Psoas muscle (tissue), 7 donors: ENCODE measurements at regions not wholly inside any gene's neighbourhood (a gene's known extent, or its start where the extent isn't known, plus 50 kb on each side); places are given as distances from the start of the nearest gene placed in this dataset.

Experiments used
- ATAC-seq, 4 donors: fragments of 200-7000 bp; cut with Tn5 transposase; one replicate each; pipeline ENCODE4 v1.9.1; 2020; ENCODE audit warnings: moderate library complexity in 3 of 4, mild to moderate bottlenecking in 2 of 4
- DNase-seq, 2 donors: peaks; one replicate each; pipeline ENCODE4 v3.0.0-alpha.2; 2020
- H3K27ac ChIP-seq: fragments of 200-600 bp; one replicate; pipeline ENCODE4 v1.8.0; 2022
- H3K27me3 ChIP-seq, 3 donors: fragments of 200-600 bp in 1 of 3; one replicate each; pipeline versions ENCODE4 v1.6.1 to v1.8.0; 2013 to 2022; ENCODE audit warnings: low read length in 2 of 3, mild to moderate bottlenecking in 2 of 3, moderate library complexity in 1 of 3; ENCODE audit not compliant: insufficient read depth in 3 of 3
- H3K36me3 ChIP-seq, 2 donors: fragments of 200-600 bp in 1 of 2; one replicate each; pipeline versions ENCODE4 v1.6.1 to v1.8.0; 2013 to 2022; ENCODE audit warnings: low read depth in 1 of 2, mild to moderate bottlenecking in 1 of 2, moderate library complexity in 1 of 2; ENCODE audit not compliant: insufficient read depth in 1 of 2
- H3K4me1 ChIP-seq: fragments of 200-600 bp; one replicate; pipeline ENCODE4 v1.8.0; 2022
- H3K4me3 ChIP-seq: fragments of 200-600 bp; one replicate; pipeline ENCODE4 v1.8.0; 2022; ENCODE audit warnings: mild to moderate bottlenecking
- H3K9me3 ChIP-seq: fragments of 200-600 bp; one replicate; pipeline ENCODE4 v1.8.0; 2022
- WGBS, 3 donors: extraction: QIAGEN DNeasy Blood & Tissue Kit; methylation state at CpG; one replicate each; pipeline versions ENCODE4 v1.1.6 to v1.1.7; 2013; 5-methylcytosine and 5-hydroxymethylcytosine counted together
- intact Hi-C, 2 donors: fragments of 100-400 bp; cut with DNase I; formaldehyde crosslinking; loops; one replicate each; pipeline versions ENCODE4 v1.11.0 to v1.14.2; 2022
- TF ChIP-seq, protein P1 (sequence below): fragments of 200-600 bp; IDR thresholded peaks from one replicate; pipeline ENCODE4 v1.8.0; 2022; ENCODE audit warnings: antibody characterized with exemption
- donor health status: healthy with polysubstance abuse.
- donor health status: DM: no; HTN: no; CAD: no; lungs with moderate emphysema.
- donor health status: Bipolar disorder and iron deficiency.
- donor health status: healthy.
- donor health status: DM: yes; HTN: yes; CAD: no.
- donor health status: DM: no; HTN: no; CAD: no.
- donor health status: DM: yes; HTN: yes; CAD: no.

GRCh38 chr2:101524806-101525430 lies 50.0 kb upstream of the RFX8 start:
- Histone ChIP-seq H3K36me3 (no peaks in the 10 kb centered on the region), H3K27ac (peak overlapping the region; percentile 26), H3K4me1 (peaks cover 12% of the 10 kb centered on the region), H3K4me3 (no peak overlapping the region), H3K9me3 (no peaks in the 10 kb centered on the region), H3K27me3 (no peaks in the 10 kb centered on the region)
- DNase-seq (peak; percentile 30 to 64), ATAC-seq (peak; percentile 82 to 94 (median 88))
- TF ChIP-seq, protein P1, sequence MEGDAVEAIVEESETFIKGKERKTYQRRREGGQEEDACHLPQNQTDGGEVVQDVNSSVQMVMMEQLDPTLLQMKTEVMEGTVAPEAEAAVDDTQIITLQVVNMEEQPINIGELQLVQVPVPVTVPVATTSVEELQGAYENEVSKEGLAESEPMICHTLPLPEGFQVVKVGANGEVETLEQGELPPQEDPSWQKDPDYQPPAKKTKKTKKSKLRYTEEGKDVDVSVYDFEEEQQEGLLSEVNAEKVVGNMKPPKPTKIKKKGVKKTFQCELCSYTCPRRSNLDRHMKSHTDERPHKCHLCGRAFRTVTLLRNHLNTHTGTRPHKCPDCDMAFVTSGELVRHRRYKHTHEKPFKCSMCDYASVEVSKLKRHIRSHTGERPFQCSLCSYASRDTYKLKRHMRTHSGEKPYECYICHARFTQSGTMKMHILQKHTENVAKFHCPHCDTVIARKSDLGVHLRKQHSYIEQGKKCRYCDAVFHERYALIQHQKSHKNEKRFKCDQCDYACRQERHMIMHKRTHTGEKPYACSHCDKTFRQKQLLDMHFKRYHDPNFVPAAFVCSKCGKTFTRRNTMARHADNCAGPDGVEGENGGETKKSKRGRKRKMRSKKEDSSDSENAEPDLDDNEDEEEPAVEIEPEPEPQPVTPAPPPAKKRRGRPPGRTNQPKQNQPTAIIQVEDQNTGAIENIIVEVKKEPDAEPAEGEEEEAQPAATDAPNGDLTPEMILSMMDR, result no peak
- WGBS, 3 donors, result 32 to 52% (median 36%) methylated on average over 6 of the region's 6 CpGs
- intact Hi-C loops, result loop anchor here in 1 of 2 donors (5.0 kb wide), 1 partner anchor 98 kb away; no protein-coding TSS in a partner anchor
